HEK293 (cell line): ENCODE measurements at regions not wholly inside any gene's neighbourhood (a gene's known extent, or its start where the extent isn't known, plus 50 kb on each side); places are given as distances from the start of the nearest gene placed in this dataset.

Source experiments
- CTCF ChIA-PET: fragments of 350-600 bp; formaldehyde crosslinking; extraction: SDS; loops from one replicate; lab custom pipeline; 2021; ENCODE audit warnings: antibody characterized with exemption; lab: Yijun Ruan, JAX
- POLR2A ChIA-PET: fragments of 300-600 bp; formaldehyde crosslinking; extraction: SDS; loops from one replicate; lab custom pipeline; 2020; ENCODE audit warnings: antibody characterized with exemption, inconsistent platforms; lab: Yijun Ruan, JAX
- H3K27ac ChIP-seq: fragments of 200-500 bp; sonication (Bioruptor generic); 2 replicates; pipeline ENCODE4 v1.5.1; 2014; ENCODE audit warnings: low read depth, low read length, control low read depth, inconsistent platforms; ENCODE audit errors: extremely low read depth
- H3K36me3 ChIP-seq, 2 experiments: fragments of 200-500 bp in 1 of 2; sonication (Bioruptor generic) in 1 of 2; 1 replicate in 1 of 2; 2 replicates in 1 of 2; pipeline ENCODE4 v1.5.1; 2014 to 2017; ENCODE audit warnings: inconsistent platforms in 2 of 2, low read length in 2 of 2; ENCODE audit not compliant: control insufficient read depth in 2 of 2, insufficient read depth in 1 of 2
- H3K4me1 ChIP-seq: fragments of 200-500 bp; sonication (Bioruptor generic); 2 replicates; pipeline ENCODE4 v1.5.1; 2014; ENCODE audit warnings: mild to moderate bottlenecking, low read length, inconsistent platforms; ENCODE audit not compliant: control insufficient read depth, insufficient read depth
- H3K4me3 ChIP-seq: 2 replicates; pipeline ENCODE4 v1.5.1; 2011; ENCODE audit warnings: low read depth, mild to moderate bottlenecking, control low read depth, low read length, moderate library complexity
- H3K9me3 ChIP-seq: fragments of 200-500 bp; sonication (Bioruptor generic); 2 replicates; pipeline ENCODE4 v1.5.1; 2014; ENCODE audit warnings: low read depth, low read length, inconsistent platforms; ENCODE audit not compliant: control insufficient read depth, insufficient read depth
- KLF8 ChIP-seq: fragments of 450-650 bp; formaldehyde crosslinking; IDR thresholded peaks from 2 replicates; pipeline ENCODE4 v1.5.1; 2016; ENCODE audit warnings: missing biosample characterization, missing genetic modification characterization
- MZF1 ChIP-seq: fragments of 450-650 bp; formaldehyde crosslinking; IDR thresholded peaks from 2 replicates; pipeline ENCODE4 v1.5.1; 2017; ENCODE audit warnings: missing biosample characterization, missing genetic modification characterization, borderline replicate concordance
- TRIM28 ChIP-seq: IDR thresholded peaks from 2 replicates; pipeline ENCODE4 v1.6.1; 2011; ENCODE audit warnings: low read length, control low read depth, borderline replicate concordance
- TSHZ1 ChIP-seq: fragments of 450-650 bp; formaldehyde crosslinking; IDR thresholded peaks from 2 replicates; pipeline ENCODE4 v1.5.1; 2016; ENCODE audit warnings: missing biosample characterization, missing genetic modification characterization, borderline replicate concordance
- ZBTB20 ChIP-seq: fragments of 450-650 bp; formaldehyde crosslinking; IDR thresholded peaks from 2 replicates; pipeline ENCODE4 v1.5.1; 2016; ENCODE audit warnings: missing biosample characterization, missing genetic modification characterization
- ZIC2 ChIP-seq: fragments of 450-650 bp; formaldehyde crosslinking; IDR thresholded peaks from 2 replicates; pipeline ENCODE4 v1.5.1; 2016; ENCODE audit warnings: missing biosample characterization, missing genetic modification characterization
- ZNF112 ChIP-seq: fragments of 450-650 bp; formaldehyde crosslinking; IDR thresholded peaks from 2 replicates; pipeline ENCODE4 v1.5.0; 2017; ENCODE audit warnings: missing biosample characterization, missing genetic modification characterization
- ZNF114 ChIP-seq: fragments of 450-650 bp; formaldehyde crosslinking; IDR thresholded peaks from 2 replicates; pipeline ENCODE4 v1.5.0; 2017; ENCODE audit warnings: missing biosample characterization, missing genetic modification characterization
- ZNF26 ChIP-seq: fragments of 450-650 bp; formaldehyde crosslinking; IDR thresholded peaks from 2 replicates; pipeline ENCODE4 v1.5.1; 2016; ENCODE audit warnings: missing biosample characterization, missing genetic modification characterization
- ZNF274 ChIP-seq, 2 experiments: fragments of 200-500 bp in 1 of 2; fragments of 450-650 bp in 1 of 2; sonication (Bioruptor generic) in 1 of 2; formaldehyde crosslinking in 1 of 2; IDR thresholded peaks; 2 replicates each; pipeline versions ENCODE4 v1.5.1 to v1.6.1; 2014 to 2016; ENCODE audit warnings: borderline replicate concordance in 1 of 2, inconsistent platforms in 1 of 2, low read length in 1 of 2, missing biosample characterization in 1 of 2, missing genetic modification characterization in 1 of 2
- ZNF292 ChIP-seq: fragments of 450-650 bp; formaldehyde crosslinking; IDR thresholded peaks from 2 replicates; pipeline ENCODE4 v1.5.1; 2016; ENCODE audit warnings: low read depth, missing biosample characterization, missing genetic modification characterization, borderline replicate concordance
- ZNF335 ChIP-seq: fragments of 450-650 bp; formaldehyde crosslinking; conservative IDR thresholded peaks from 2 replicates; pipeline ENCODE4 v1.5.1; 2016; ENCODE audit warnings: missing biosample characterization, missing genetic modification characterization
- ZNF416 ChIP-seq: fragments of 450-650 bp; formaldehyde crosslinking; IDR thresholded peaks from 2 replicates; pipeline ENCODE4 v1.5.1; 2016; ENCODE audit warnings: missing biosample characterization, missing genetic modification characterization
- ZNF664 ChIP-seq: fragments of 450-650 bp; formaldehyde crosslinking; IDR thresholded peaks from 2 replicates; pipeline ENCODE4 v1.5.1; 2016; ENCODE audit warnings: missing biosample characterization, missing genetic modification characterization
- ZNF76 ChIP-seq: fragments of 450-650 bp; formaldehyde crosslinking; IDR thresholded peaks from 2 replicates; pipeline ENCODE4; 2016; ENCODE audit warnings: low read depth, missing biosample characterization, missing genetic modification characterization, borderline replicate concordance
- ZSCAN30 ChIP-seq: fragments of 450-650 bp; IDR thresholded peaks from 2 replicates; pipeline ENCODE4 v1.5.1; 2018; ENCODE audit warnings: missing biosample characterization, mild to moderate bottlenecking, missing genetic modification characterization, moderate library complexity
- ZXDB ChIP-seq: fragments of 450-650 bp; formaldehyde crosslinking; IDR thresholded peaks from 2 replicates; pipeline ENCODE4 v1.5.1; 2016; ENCODE audit warnings: missing biosample characterization, missing genetic modification characterization
- TF ChIP-seq, protein P1 (sequence below): fragments of 450-650 bp; formaldehyde crosslinking; IDR thresholded peaks from 2 replicates; pipeline ENCODE4 v1.5.1; 2016; ENCODE audit warnings: missing biosample characterization, missing genetic modification characterization
- TF ChIP-seq, protein P2 (sequence below): fragments of 450-650 bp; formaldehyde crosslinking; IDR thresholded peaks from 2 replicates; pipeline ENCODE4 v1.5.1; 2016; ENCODE audit warnings: missing biosample characterization, missing genetic modification characterization, low read depth
- TF ChIP-seq, protein P3 (sequence below): fragments of 450-650 bp; formaldehyde crosslinking; IDR thresholded peaks from 2 replicates; pipeline ENCODE4 v1.5.1; 2016; ENCODE audit warnings: missing biosample characterization, missing genetic modification characterization

- Histone ChIP-seq H3K36me3 (no peaks in the 10 kb centered on the region), H3K9me3 (no peaks in the 10 kb centered on the region), H3K4me3 (no peak overlapping the region), H3K4me1 (peaks cover 6% of the 10 kb centered on the region; the same call in 1 of the 2 replicates), H3K27ac (no peak overlapping the region)
- ChIA-PET POLR2A (interaction anchor here (1.4 kb wide), 1 partner anchor 96 kb away, joined by 5 read pairs; the partner anchor contains the start of gene GATA6), CTCF (interaction anchor here (1.4 kb wide), 1 partner anchor 11 kb away, joined by 4 read pairs; no protein-coding TSS in a partner anchor)
- TF ChIP-seq, protein P1, sequence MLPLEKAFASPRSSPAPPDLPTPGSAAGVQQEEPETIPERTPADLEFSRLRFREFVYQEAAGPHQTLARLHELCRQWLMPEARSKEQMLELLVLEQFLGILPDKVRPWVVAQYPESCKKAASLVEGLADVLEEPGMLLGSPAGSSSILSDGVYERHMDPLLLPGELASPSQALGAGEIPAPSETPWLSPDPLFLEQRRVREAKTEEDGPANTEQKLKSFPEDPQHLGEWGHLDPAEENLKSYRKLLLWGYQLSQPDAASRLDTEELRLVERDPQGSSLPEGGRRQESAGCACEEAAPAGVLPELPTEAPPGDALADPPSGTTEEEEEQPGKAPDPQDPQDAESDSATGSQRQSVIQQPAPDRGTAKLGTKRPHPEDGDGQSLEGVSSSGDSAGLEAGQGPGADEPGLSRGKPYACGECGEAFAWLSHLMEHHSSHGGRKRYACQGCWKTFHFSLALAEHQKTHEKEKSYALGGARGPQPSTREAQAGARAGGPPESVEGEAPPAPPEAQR (tag by site-specific recombination): no peak
- TF ChIP-seq ZNF76 (no peak), ZNF292 (tag by site-specific recombination) (no peak)
Observed at GRCh38 chr18:22073411-22073810, 96.0 kb upstream of the GATA6 start.

- Histone ChIP-seq H3K27ac (no peak overlapping the region; the same call in 1 of the 2 replicates), H3K4me1 (peaks cover 6% of the 10 kb centered on the region; the same call in 1 of the 2 replicates), H3K36me3 (no peaks in the 10 kb centered on the region), H3K4me3 (no peak overlapping the region), H3K9me3 (no peaks in the 10 kb centered on the region)
- ChIA-PET CTCF (interaction anchor here (0.5 to 1.4 kb wide), 4 partner anchors 12 to 176 kb away, joined by 3 to 4 read pairs (median 3); no protein-coding TSS in a partner anchor), POLR2A (interaction anchor here (0.5 to 1.4 kb wide), 7 partner anchors 8 to 113 kb away, joined by 3 to 7 read pairs (median 5); partner anchors contain the start of gene GATA6)
- TF ChIP-seq ZBTB20 (no peak), KLF8 (tag by site-specific recombination) (no peak), ZNF664 (tag by site-specific recombination) (no peak), TSHZ1 (tag by site-specific recombination) (peak; percentile 61; the same call in 1 of the 2 replicates), ZIC2 (tag by site-specific recombination) (0 out of 2 replicates have a peak, but pooled peaks have one; percentile 8), TRIM28 (peak; percentile 53; the same call in 1 of the 2 replicates), ZNF416 (no peak), ZSCAN30 (tag by site-specific recombination) (peak; percentile 38; the same call in 1 of the 2 replicates), ZXDB (tag by site-specific recombination) (peak; percentile 68), ZNF114 (tag by site-specific recombination) (no peak), ZNF274 (IDR thresholded peaks at IDR 0.05; ENCODE audit: low read length) (no peak), ZNF274 (tag by site-specific recombination; IDR thresholded peaks at IDR 0.05; ENCODE audit: borderline replicate concordance) (no peak), ZNF335 (tag by site-specific recombination) (peak; percentile 36; the same call in 1 of the 2 replicates), ZNF112 (tag by site-specific recombination) (no peak), MZF1 (tag by site-specific recombination) (0 out of 2 replicates have a peak, but pooled peaks have one; percentile 45), ZNF26 (tag by site-specific recombination) (no peak)
- TF ChIP-seq, protein P2, sequence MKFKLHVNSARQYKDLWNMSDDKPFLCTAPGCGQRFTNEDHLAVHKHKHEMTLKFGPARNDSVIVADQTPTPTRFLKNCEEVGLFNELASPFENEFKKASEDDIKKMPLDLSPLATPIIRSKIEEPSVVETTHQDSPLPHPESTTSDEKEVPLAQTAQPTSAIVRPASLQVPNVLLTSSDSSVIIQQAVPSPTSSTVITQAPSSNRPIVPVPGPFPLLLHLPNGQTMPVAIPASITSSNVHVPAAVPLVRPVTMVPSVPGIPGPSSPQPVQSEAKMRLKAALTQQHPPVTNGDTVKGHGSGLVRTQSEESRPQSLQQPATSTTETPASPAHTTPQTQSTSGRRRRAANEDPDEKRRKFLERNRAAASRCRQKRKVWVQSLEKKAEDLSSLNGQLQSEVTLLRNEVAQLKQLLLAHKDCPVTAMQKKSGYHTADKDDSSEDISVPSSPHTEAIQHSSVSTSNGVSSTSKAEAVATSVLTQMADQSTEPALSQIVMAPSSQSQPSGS (tag by site-specific recombination): peak; percentile 94
- TF ChIP-seq, protein P3, sequence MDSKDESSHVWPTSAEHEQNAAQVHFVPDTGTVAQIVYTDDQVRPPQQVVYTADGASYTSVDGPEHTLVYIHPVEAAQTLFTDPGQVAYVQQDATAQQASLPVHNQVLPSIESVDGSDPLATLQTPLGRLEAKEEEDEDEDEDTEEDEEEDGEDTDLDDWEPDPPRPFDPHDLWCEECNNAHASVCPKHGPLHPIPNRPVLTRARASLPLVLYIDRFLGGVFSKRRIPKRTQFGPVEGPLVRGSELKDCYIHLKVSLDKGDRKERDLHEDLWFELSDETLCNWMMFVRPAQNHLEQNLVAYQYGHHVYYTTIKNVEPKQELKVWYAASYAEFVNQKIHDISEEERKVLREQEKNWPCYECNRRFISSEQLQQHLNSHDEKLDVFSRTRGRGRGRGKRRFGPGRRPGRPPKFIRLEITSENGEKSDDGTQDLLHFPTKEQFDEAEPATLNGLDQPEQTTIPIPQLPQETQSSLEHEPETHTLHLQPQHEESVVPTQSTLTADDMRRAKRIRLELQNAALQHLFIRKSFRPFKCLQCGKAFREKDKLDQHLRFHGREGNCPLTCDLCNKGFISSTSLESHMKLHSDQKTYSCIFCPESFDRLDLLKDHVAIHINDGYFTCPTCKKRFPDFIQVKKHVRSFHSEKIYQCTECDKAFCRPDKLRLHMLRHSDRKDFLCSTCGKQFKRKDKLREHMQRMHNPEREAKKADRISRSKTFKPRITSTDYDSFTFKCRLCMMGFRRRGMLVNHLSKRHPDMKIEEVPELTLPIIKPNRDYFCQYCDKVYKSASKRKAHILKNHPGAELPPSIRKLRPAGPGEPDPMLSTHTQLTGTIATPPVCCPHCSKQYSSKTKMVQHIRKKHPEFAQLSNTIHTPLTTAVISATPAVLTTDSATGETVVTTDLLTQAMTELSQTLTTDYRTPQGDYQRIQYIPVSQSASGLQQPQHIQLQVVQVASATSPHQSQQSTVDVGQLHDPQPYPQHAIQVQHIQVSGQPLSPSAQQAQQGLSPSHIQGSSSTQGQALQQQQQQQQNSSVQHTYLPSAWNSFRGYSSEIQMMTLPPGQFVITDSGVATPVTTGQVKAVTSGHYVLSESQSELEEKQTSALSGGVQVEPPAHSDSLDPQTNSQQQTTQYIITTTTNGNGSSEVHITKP (tag by site-specific recombination): peak; percentile 66
Observed at GRCh38 chr18:22074282-22075070, 94.9 kb upstream of the GATA6 start.
